Breast epithelium (tissue), 4 donors: ENCODE measurements at regions not wholly inside any gene's neighbourhood (a gene's known extent, or its start where the extent isn't known, plus 50 kb on each side); places are given as distances from the start of the nearest gene placed in this dataset.
"Not testable (repeated sequence)": the region's sequence is repeated elsewhere in the genome, so short reads cannot be mapped to it uniquely, and the experiment has no call there.

Source experiments
- DNase-seq, 2 donors: peaks; one replicate each; pipeline ENCODE4 v3.0.0-alpha.2; 2019; ENCODE audit warnings: low spot score in 2 of 2
- H3K27ac ChIP-seq, 2 donors: fragments of 200-600 bp; sonication (generic) in 1 of 2; one replicate each; pipeline ENCODE4 v1.5.1; 2016 to 2019; ENCODE audit warnings: mild to moderate bottlenecking in 1 of 2
- H3K27me3 ChIP-seq, 2 donors: fragments of 200-600 bp; sonication (generic) in 1 of 2; one replicate each; pipeline versions ENCODE4 v1.5.1 to v1.6.0; 2017 to 2019; ENCODE audit warnings: control low read depth in 1 of 2, mild to moderate bottlenecking in 1 of 2
- H3K36me3 ChIP-seq: fragments of 200-600 bp; one replicate; pipeline ENCODE4 v1.5.1; 2019
- H3K4me1 ChIP-seq, 2 donors: fragments of 200-600 bp; sonication (generic); one replicate each; pipeline ENCODE4 v1.5.1; 2016 to 2019; ENCODE audit warnings: control low read depth in 1 of 2
- H3K4me3 ChIP-seq, 3 donors: fragments of 200-600 bp; sonication (generic); 1 replicate in 2 of 3; 2 replicates in 1 of 3; pipeline ENCODE4 v1.5.1; 2016 to 2019; ENCODE audit warnings: mild to moderate bottlenecking in 3 of 3, moderate library complexity in 2 of 3
- H3K9me3 ChIP-seq, 2 donors: fragments of 200-600 bp; sonication (generic) in 1 of 2; one replicate each; pipeline ENCODE4 v1.5.1; 2016 to 2019; ENCODE audit warnings: control low read depth in 1 of 2
- POLR2A ChIP-seq: fragments of 450-650 bp; IDR thresholded peaks from one replicate; pipeline ENCODE4 v1.6.1; 2016; ENCODE audit warnings: antibody characterized with exemption, mild to moderate bottlenecking, moderate library complexity
- POLR2AphosphoS5 ChIP-seq, 3 donors: sonication (generic); formaldehyde crosslinking; IDR thresholded peaks; one replicate each; pipeline ENCODE4 v1.6.1; 2017; ENCODE audit warnings: antibody characterized with exemption in 3 of 3
- intact Hi-C: fragments of 100-400 bp; cut with DNase I; formaldehyde crosslinking; loops from one replicate; pipeline ENCODE4 v1.15.1; 2023; ENCODE audit warnings: low total_unique reads
- TF ChIP-seq, protein P1 (sequence below), 3 donors: fragments of 450-650 bp; IDR thresholded peaks; one replicate each; pipeline ENCODE4 v1.5.1; 2016 to 2017; ENCODE audit warnings: antibody characterized with exemption in 3 of 3, mild to moderate bottlenecking in 3 of 3, moderate library complexity in 3 of 3

DNA sequence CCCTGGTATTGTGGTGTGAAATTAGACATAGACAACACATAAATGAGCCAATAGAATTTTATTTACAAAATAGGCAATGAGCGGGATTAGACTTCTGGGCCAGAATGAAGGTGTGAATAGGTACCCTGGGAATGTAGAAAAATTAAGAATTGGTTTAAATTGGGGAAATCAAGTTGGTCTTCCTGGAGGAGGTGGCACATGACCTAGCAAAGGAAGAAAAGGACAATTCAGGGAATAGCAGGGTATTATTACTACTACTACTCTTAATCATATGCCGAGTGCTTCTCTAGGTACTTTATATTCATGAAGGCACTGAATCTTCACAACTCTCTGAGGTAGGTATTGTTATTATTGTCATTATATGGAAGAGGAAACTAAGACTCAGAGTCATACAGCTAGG is 202.1 kb downstream of the LHFPL1 start:
- intact Hi-C loops = no loop called here
- Histone ChIP-seq H3K4me1 (no peaks in the 10 kb centered on the region), H3K4me3 (no peak overlapping the region), H3K36me3 (no peaks in the 10 kb centered on the region), H3K27me3 (peaks cover 0 to 38% of the 10 kb centered on the region in 2 donors), H3K9me3 (peaks cover 0 to 5% of the 10 kb centered on the region in 2 donors), H3K27ac (no peak overlapping the region)
- TF ChIP-seq, protein P1, sequence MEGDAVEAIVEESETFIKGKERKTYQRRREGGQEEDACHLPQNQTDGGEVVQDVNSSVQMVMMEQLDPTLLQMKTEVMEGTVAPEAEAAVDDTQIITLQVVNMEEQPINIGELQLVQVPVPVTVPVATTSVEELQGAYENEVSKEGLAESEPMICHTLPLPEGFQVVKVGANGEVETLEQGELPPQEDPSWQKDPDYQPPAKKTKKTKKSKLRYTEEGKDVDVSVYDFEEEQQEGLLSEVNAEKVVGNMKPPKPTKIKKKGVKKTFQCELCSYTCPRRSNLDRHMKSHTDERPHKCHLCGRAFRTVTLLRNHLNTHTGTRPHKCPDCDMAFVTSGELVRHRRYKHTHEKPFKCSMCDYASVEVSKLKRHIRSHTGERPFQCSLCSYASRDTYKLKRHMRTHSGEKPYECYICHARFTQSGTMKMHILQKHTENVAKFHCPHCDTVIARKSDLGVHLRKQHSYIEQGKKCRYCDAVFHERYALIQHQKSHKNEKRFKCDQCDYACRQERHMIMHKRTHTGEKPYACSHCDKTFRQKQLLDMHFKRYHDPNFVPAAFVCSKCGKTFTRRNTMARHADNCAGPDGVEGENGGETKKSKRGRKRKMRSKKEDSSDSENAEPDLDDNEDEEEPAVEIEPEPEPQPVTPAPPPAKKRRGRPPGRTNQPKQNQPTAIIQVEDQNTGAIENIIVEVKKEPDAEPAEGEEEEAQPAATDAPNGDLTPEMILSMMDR (IDR thresholded peaks at IDR 0.05) = no peak
- TF ChIP-seq POLR2A = no peak
- no peak for TF ChIP-seq POLR2AphosphoS5 (IDR thresholded peaks at IDR 0.05)
- DNase-seq = no peak

- no peak for DNase-seq
- Histone ChIP-seq H3K4me1 (no peaks in the 10 kb centered on the region), H3K27ac (no peak overlapping the region), H3K36me3 (no peaks in the 10 kb centered on the region), H3K9me3 (no peaks in the 10 kb centered on the region), H3K27me3 (peaks cover 0 to 38% of the 10 kb centered on the region in 2 donors), H3K4me3 (no peak overlapping the region)
- intact Hi-C loops = no loop called here
- no peak for TF ChIP-seq POLR2A
- TF ChIP-seq POLR2AphosphoS5 (IDR thresholded peaks at IDR 0.05) = no peak
- TF ChIP-seq, protein P1 (IDR thresholded peaks at IDR 0.05) = no peak
These were observed 206.1 kb downstream of the LHFPL1 start for GRCh38 chrX:112473654-112474053.

- Histone ChIP-seq H3K4me3 (no peak overlapping the region), H3K9me3 (peaks cover 0 to under 1% of the 10 kb centered on the region in 2 donors), H3K4me1 (no peaks in the 10 kb centered on the region), H3K27me3 (peaks cover 0 to 27% of the 10 kb centered on the region in 2 donors), H3K36me3 (no peaks in the 10 kb centered on the region), H3K27ac (no peak overlapping the region)
- TF ChIP-seq POLR2AphosphoS5 (IDR thresholded peaks at IDR 0.05) (no peak), POLR2A (no peak)
- TF ChIP-seq, protein P1 (IDR thresholded peaks at IDR 0.05) = no peak
- DNase-seq = no peak
- intact Hi-C loops = no loop called here
These were observed 209.2 kb downstream of the LHFPL1 start for GRCh38 chrX:112470551-112470950.

GRCh38 chrX:112461949-112462450 is 217.7 kb downstream of the LHFPL1 start:
- H3K27ac ChIP-seq, intact Hi-C loops, DNase-seq, H3K4me3 ChIP-seq, H3K36me3 ChIP-seq, H3K9me3 ChIP-seq, H3K4me1 ChIP-seq: not testable (repeated sequence)
- peaks cover 0 to 41% of the 10 kb centered on the region in 2 donors for H3K27me3 ChIP-seq

GRCh38 chrX:112457788-112458187 is 221.9 kb downstream of the LHFPL1 start:
- no peak for DNase-seq
- intact Hi-C loops = no loop called here
- no peak overlapping the region for H3K4me3 ChIP-seq
- H3K9me3 ChIP-seq = no peaks in the 10 kb centered on the region
- peaks cover 0 to 52% of the 10 kb centered on the region in 2 donors for H3K27me3 ChIP-seq
- TF ChIP-seq POLR2A = no peak
- H3K4me1 ChIP-seq = no peaks in the 10 kb centered on the region
- H3K36me3 ChIP-seq = no peaks in the 10 kb centered on the region
- no peak overlapping the region for H3K27ac ChIP-seq

- no peak overlapping the region for H3K27ac ChIP-seq
- TF ChIP-seq POLR2A (no peak), POLR2AphosphoS5 (IDR thresholded peaks at IDR 0.05) (no peak)
- TF ChIP-seq, protein P1 (IDR thresholded peaks at IDR 0.05) = no peak
- DNase-seq = no peak
These were observed 228.9 kb downstream of the LHFPL1 start for GRCh38 chrX:112450810-112451209.

More at GRCh38 chrX:112450810-112451209, 228.9 kb downstream of the LHFPL1 start:
- intact Hi-C loops = no loop called here
- no peak overlapping the region for H3K4me3 ChIP-seq
- H3K9me3 ChIP-seq = no peaks in the 10 kb centered on the region
- H3K27me3 ChIP-seq = peaks cover 0 to 34% of the 10 kb centered on the region in 2 donors
- no peaks in the 10 kb centered on the region for H3K4me1 ChIP-seq
- no peaks in the 10 kb centered on the region for H3K36me3 ChIP-seq
